ENCODE measurements at regions not wholly inside any gene's neighbourhood (a gene's known extent, or its start where the extent isn't known, plus 50 kb on each side); places are given as distances from the start of the nearest gene placed in this dataset.

- peak; percentile 30 for TF ChIP-seq RAD21 (IDR thresholded peaks at IDR 0.05; ENCODE audit: low read depth)
Observed at GRCh38 chr10:109757670-109758069, 165.6 kb downstream of the XPNPEP1 start.

DNA sequence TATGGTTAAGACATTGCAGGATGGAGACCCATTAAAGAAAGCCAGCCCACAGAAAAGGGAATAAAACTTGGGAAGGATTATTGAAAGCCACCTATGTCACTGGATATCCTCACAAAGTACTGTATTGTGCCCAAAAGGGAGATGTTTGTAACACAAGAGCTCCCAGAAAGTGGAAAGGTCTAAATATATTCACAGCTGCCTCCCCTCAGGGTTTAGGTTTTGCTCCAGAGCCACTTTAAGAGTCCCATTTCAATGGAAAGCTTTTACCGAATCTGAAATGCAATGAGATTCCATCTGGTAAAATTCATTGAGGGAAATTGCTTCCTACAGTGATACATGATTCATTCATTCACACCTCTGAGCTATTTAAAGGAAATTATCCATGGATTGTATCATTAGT, 176.4 kb downstream of the XPNPEP1 start:
- TF ChIP-seq, protein P1, sequence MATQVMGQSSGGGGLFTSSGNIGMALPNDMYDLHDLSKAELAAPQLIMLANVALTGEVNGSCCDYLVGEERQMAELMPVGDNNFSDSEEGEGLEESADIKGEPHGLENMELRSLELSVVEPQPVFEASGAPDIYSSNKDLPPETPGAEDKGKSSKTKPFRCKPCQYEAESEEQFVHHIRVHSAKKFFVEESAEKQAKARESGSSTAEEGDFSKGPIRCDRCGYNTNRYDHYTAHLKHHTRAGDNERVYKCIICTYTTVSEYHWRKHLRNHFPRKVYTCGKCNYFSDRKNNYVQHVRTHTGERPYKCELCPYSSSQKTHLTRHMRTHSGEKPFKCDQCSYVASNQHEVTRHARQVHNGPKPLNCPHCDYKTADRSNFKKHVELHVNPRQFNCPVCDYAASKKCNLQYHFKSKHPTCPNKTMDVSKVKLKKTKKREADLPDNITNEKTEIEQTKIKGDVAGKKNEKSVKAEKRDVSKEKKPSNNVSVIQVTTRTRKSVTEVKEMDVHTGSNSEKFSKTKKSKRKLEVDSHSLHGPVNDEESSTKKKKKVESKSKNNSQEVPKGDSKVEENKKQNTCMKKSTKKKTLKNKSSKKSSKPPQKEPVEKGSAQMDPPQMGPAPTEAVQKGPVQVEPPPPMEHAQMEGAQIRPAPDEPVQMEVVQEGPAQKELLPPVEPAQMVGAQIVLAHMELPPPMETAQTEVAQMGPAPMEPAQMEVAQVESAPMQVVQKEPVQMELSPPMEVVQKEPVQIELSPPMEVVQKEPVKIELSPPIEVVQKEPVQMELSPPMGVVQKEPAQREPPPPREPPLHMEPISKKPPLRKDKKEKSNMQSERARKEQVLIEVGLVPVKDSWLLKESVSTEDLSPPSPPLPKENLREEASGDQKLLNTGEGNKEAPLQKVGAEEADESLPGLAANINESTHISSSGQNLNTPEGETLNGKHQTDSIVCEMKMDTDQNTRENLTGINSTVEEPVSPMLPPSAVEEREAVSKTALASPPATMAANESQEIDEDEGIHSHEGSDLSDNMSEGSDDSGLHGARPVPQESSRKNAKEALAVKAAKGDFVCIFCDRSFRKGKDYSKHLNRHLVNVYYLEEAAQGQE (IDR thresholded peaks at IDR 0.05; ENCODE audit: low read depth): no peak
- TF ChIP-seq NFIC (IDR thresholded peaks at IDR 0.05): no peak
- TF ChIP-seq USF1 (IDR thresholded peaks at IDR 0.05): no peak
- TF ChIP-seq CREB1 (IDR thresholded peaks at IDR 0.05; ENCODE audit: low read depth): no peak

GRCh38 chr10:109744020-109744419, 179.3 kb downstream of the XPNPEP1 start:
- TF ChIP-seq FOXM1 (IDR thresholded peaks at IDR 0.05; ENCODE audit: borderline replicate concordance, low read depth) (no peak), CREB1 (IDR thresholded peaks at IDR 0.05; ENCODE audit: low read depth) (no peak), USF1 (IDR thresholded peaks at IDR 0.05) (no peak), YY1 (IDR thresholded peaks at IDR 0.05; ENCODE audit: low read depth) (no peak), NFIC (IDR thresholded peaks at IDR 0.05) (no peak), RAD21 (IDR thresholded peaks at IDR 0.05; ENCODE audit: low read depth) (no peak), TCF12 (IDR thresholded peaks at IDR 0.05; ENCODE audit: low read depth) (no peak), CEBPB (IDR thresholded peaks at IDR 0.05) (no peak), EP300 (IDR thresholded peaks at IDR 0.05; ENCODE audit: borderline replicate concordance) (no peak), ZBTB7A (IDR thresholded peaks at IDR 0.05; ENCODE audit: low read depth) (no peak)
- TF ChIP-seq, protein P2, sequence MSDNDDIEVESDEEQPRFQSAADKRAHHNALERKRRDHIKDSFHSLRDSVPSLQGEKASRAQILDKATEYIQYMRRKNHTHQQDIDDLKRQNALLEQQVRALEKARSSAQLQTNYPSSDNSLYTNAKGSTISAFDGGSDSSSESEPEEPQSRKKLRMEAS (IDR thresholded peaks at IDR 0.05): no peak
- TF ChIP-seq, protein P1 (IDR thresholded peaks at IDR 0.05; ENCODE audit: low read depth): no peak

DNA sequence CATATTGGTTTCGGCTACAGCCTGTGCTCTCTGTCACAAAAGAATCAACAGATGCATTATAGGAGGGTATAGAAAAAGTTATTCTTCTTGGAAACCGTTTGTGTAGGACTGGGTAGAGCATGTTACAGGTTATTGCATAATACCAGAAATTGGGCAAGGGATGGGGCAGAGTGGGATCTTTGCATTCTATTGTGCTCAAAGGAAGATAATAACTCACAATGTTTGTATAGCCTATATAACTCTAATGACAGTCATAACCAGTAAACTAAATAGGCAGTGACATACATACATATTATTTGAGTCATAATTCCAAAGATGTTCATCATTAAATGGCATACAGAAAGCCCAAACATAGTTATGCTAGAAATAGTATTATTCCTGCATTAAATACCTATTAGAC, 179.7 kb downstream of the XPNPEP1 start:
- TF ChIP-seq, protein P1 (IDR thresholded peaks at IDR 0.05; ENCODE audit: low read depth): no peak
- TF ChIP-seq RAD21 (IDR thresholded peaks at IDR 0.05; ENCODE audit: low read depth) (no peak), EP300 (IDR thresholded peaks at IDR 0.05; ENCODE audit: borderline replicate concordance) (no peak), ZBTB7A (IDR thresholded peaks at IDR 0.05; ENCODE audit: low read depth) (no peak), YY1 (IDR thresholded peaks at IDR 0.05; ENCODE audit: low read depth) (no peak), CREB1 (IDR thresholded peaks at IDR 0.05; ENCODE audit: low read depth) (no peak), TAF1 (IDR thresholded peaks at IDR 0.05; ENCODE audit: low read depth) (no peak), EGR1 (IDR thresholded peaks at IDR 0.05) (no peak), USF1 (IDR thresholded peaks at IDR 0.05) (no peak), CEBPB (IDR thresholded peaks at IDR 0.05) (no peak)
- TF ChIP-seq, protein P2 (IDR thresholded peaks at IDR 0.05): no peak

DNA sequence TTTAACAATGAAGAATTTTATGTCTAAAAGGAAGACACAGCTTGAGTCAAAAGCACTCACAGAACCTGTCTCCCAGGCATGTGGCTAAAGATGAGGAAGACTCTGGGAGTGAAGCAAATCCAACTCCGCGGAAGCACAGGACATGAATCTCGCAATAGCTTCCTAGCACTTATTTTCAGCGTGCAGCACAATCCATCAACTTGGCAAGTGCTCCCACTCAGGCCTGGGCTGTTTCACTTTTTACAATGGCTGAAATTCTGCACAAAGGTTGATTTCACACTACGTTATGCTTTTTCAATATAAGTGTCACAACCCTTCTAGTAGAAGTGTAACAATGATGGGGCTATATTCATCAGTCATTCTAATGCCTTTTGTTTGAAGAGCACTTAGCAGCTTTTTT, 180.2 kb downstream of the XPNPEP1 start:
- TF ChIP-seq YY1 (IDR thresholded peaks at IDR 0.05; ENCODE audit: low read depth) (no peak), FOXM1 (IDR thresholded peaks at IDR 0.05; ENCODE audit: borderline replicate concordance, low read depth) (no peak), RAD21 (IDR thresholded peaks at IDR 0.05; ENCODE audit: low read depth) (no peak), USF1 (IDR thresholded peaks at IDR 0.05) (no peak), TEAD4 (IDR thresholded peaks at IDR 0.05) (no peak), CEBPB (IDR thresholded peaks at IDR 0.05) (no peak), TCF12 (IDR thresholded peaks at IDR 0.05; ENCODE audit: low read depth) (no peak), EGR1 (IDR thresholded peaks at IDR 0.05) (no peak), NFIC (IDR thresholded peaks at IDR 0.05) (no peak), EP300 (IDR thresholded peaks at IDR 0.05; ENCODE audit: borderline replicate concordance) (no peak), TAF1 (IDR thresholded peaks at IDR 0.05; ENCODE audit: low read depth) (no peak), CREB1 (IDR thresholded peaks at IDR 0.05; ENCODE audit: low read depth) (no peak), ZBTB7A (IDR thresholded peaks at IDR 0.05; ENCODE audit: low read depth) (no peak)
- TF ChIP-seq, protein P1 (IDR thresholded peaks at IDR 0.05; ENCODE audit: low read depth): no peak
- TF ChIP-seq, protein P2 (IDR thresholded peaks at IDR 0.05): no peak

All from Ishikawa (cell line).